CD4-positive, alpha-beta T cell treated with Interleukin-1 beta for 1 hour (primary cell): ENCODE measurements at regions not wholly inside any gene's neighbourhood (a gene's known extent, or its start where the extent isn't known, plus 50 kb on each side); places are given as distances from the start of the nearest gene placed in this dataset.
"Not testable (repeated sequence)": the region's sequence is repeated elsewhere in the genome, so short reads cannot be mapped to it uniquely, and the experiment has no call there.

Experiments used
- DNase-seq, 2 donors: peaks; one replicate each; pipeline ENCODE4 v3.0.0-alpha.2; 2020 to 2022

GRCh38 chr1:101428562-101428961, 191.7 kb downstream of the S1PR1 start:
- no peak for DNase-seq

- no peak for DNase-seq
Measured at GRCh38 chr1:101431956-101432510, 195.2 kb downstream of the S1PR1 start.

DNA sequence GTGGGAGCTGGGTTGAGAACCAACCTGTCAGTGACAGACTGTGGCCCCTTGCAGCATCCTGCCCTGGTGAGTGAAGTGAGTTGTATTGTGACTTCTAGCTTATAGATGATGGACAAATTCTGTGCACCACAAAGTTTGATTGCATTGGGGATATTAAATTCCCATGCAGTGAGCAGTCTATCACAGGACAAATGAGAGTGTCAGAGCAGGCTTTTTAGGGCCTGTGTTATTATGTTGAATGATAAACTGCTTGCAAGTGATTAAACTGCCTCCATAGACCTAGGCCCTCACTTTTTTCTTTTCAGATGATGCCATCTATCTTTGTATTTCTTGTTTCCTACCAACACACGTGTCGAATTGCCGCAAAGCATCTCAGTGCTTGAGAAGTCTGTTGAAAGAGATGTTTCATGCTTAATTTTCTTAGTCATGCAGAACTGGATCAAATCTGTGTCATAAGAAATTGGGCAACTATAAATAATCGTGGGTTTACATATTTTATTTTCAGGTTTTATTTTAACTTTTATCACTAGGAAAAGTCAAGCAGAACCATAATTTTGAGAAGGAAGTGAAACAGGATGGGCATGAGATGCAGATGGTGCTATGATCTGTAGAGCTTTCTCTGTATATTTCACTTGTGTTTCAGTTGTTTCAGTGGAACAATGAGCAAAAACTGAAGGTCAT, 199.2 kb downstream of the S1PR1 start:
- DNase-seq = no peak

GRCh38 chr1:101437800-101438199, 201.0 kb downstream of the S1PR1 start:
- no peak for DNase-seq

GRCh38 chr1:101438359-101438758, 201.5 kb downstream of the S1PR1 start:
- DNase-seq = peak in 1 of 2 donors; percentile 6

GRCh38 chr1:101440485-101440884, 203.7 kb downstream of the S1PR1 start:
- DNase-seq = no peak

- no peak for DNase-seq
Measured at GRCh38 chr1:101444381-101444780, 207.6 kb downstream of the S1PR1 start.

GRCh38 chr1:101444873-101445618, 208.2 kb downstream of the S1PR1 start:
- DNase-seq = no peak

- no peak for DNase-seq
Measured at GRCh38 chr1:101448018-101448417, 211.2 kb downstream of the S1PR1 start.

- not testable (repeated sequence) for DNase-seq
Measured at GRCh38 chr1:101450691-101451090, 213.9 kb downstream of the S1PR1 start.

DNA sequence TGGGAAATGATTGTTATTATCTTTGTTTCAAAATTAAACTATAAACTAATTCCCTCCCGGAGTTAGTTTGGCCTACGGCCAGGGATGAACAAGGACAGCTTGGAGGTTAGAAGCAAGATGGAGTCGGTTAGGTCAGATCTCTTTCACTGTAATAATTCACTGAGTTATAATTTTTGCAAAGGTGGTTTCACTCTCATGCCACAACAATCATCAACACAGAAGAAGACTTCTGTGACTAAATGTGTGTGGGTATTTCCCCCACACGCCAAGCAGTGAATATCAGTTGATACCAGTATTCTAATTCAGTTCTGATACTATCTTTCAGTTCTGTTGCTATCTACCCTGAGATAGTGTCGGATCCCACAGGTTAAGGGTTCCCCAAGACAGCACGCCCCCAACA, 215.1 kb downstream of the S1PR1 start:
- no peak for DNase-seq

DNA sequence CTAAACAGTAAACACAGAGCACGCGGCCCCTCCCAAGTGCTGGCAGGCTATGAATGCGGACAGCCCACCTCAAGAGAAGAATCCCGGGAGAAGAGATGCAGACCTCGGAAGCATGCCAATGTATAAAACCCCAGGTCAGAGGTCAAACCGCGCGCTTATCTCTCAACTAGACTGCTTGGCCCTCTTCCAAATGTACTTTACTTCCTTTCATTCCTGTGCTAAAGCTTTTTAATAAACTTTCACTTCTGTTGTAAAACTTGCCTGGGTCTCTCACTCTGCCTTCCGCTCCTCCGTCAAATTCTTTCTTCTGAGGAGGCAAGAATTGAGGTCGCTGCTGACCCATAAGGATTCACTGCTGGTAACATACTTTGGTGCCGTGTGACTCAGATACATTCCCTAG, 216.0 kb downstream of the S1PR1 start:
- DNase-seq = no peak

DNA sequence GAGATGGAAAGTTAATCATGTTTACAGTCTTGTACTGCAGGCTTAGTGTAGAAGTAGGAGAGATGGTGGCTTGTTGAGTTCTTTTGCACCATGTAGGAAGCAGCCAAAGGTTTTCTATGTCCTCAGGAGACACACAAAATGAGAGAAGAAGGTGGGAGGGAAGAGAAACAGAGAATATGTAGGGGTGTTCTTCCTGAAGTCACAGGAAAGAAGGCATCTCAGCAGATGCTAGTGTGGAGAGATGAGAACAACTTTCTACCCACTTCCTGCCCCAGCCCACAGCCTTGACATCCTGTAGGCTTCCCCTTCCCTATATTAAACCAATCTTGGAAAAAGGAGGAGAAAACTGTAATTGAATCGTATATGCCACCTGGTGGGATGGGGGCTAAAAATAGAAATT, 217.0 kb downstream of the S1PR1 start:
- peak in 1 of 2 donors; percentile 2 for DNase-seq

DNA sequence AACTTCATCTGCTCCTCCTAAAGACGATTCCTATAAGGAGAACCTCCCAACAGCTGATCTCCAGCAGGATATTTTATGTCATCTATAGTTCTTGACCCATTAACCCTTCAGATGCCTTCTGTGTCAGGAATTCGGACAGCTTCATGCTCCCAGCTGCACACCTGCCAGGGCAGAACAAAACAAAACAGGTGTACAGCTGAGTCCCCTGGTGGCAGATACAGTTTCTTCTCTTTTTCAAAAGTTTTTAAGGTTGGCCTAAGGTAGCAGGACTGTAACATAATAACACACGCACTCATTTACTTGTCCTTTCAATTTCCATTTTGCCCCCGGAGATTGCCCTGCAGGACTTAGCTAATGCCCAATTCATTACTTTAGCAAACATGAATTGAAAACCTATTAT, 218.3 kb downstream of the S1PR1 start:
- DNase-seq = no peak

DNA sequence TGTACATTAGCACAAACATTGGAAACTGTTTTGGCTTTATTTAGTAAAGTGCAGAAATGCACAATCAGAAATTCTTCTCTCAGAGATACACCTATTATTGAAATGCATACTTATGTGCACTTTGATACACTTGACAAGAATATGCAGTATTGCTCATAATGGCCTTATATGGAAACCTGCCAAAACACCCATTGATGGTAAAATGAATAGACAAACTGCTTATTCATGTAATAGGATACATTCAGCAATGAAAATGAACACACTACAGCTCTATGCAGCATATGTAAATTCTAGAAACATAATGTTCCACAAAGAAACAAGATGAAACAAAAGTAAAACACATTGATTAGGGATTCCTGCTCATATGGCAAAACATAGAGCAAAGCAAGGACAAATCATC, 223.9 kb downstream of the S1PR1 start:
- no peak for DNase-seq

- no peak for DNase-seq
Measured at GRCh38 chr1:101463195-101463594, 226.4 kb downstream of the S1PR1 start.

GRCh38 chr1:101465941-101466340, 229.1 kb downstream of the S1PR1 start:
- no peak for DNase-seq

DNA sequence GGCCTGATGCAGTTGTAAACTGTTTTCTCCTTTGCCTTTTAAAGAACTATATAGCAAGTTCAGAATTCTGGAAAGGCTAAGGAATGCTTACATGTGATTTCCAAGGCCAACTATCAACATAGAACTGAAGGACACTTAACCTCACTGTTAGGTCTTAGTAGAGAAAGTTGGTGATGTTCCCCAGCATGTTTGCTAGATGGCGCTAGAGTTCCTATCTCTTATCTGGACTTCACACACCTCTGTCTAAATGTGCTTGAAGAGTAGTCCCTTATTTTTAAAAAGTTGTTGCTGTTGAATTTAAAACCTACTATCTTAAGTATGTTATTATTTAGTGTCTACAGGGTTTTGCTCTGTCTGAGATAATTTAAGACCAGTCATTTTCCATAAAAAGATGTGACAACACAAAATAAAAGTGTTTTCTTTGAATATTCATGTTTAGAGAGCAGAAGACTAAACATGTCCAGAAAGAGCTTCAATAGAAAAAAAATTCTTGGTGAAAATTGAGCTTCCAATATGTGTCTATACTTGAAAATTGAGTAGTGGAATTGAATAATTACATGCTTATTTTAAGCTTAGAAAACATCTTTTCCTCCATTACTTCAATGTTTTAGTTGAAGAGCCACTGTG, 237.3 kb downstream of the S1PR1 start:
- DNase-seq = no peak

- no peak for DNase-seq
Measured at GRCh38 chr1:101476541-101476940, 239.7 kb downstream of the S1PR1 start.

GRCh38 chr1:101479945-101480344, 243.1 kb downstream of the S1PR1 start:
- DNase-seq = no peak

DNA sequence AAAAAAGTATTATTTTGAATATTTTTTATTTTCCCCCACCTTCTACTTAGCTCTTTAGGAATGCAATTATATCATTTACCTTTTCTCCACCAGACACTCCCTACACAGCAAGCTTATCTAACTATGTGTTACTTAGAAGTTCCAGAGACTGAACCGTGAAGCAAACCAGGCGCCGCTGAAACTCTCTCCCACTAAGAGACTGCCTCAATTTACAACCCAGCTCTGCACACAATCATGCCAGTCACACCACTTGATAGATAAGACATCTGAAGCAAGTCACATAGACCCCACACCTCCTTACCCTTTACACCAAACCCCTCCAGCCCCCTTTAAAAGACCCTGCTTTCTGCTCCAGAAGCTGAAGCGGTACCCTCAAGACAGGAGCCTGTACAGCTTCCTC, 245.5 kb downstream of the S1PR1 start:
- no peak for DNase-seq

- DNase-seq = no peak
Measured at GRCh38 chr1:101483982-101484688, 247.3 kb downstream of the S1PR1 start.

- DNase-seq = no peak
Measured at GRCh38 chr1:101484689-101485338, 248.0 kb downstream of the S1PR1 start.
